ENCODE measurements at regions not wholly inside any gene's neighbourhood (a gene's known extent, or its start where the extent isn't known, plus 50 kb on each side); places are given as distances from the start of the nearest gene placed in this dataset.

DNA sequence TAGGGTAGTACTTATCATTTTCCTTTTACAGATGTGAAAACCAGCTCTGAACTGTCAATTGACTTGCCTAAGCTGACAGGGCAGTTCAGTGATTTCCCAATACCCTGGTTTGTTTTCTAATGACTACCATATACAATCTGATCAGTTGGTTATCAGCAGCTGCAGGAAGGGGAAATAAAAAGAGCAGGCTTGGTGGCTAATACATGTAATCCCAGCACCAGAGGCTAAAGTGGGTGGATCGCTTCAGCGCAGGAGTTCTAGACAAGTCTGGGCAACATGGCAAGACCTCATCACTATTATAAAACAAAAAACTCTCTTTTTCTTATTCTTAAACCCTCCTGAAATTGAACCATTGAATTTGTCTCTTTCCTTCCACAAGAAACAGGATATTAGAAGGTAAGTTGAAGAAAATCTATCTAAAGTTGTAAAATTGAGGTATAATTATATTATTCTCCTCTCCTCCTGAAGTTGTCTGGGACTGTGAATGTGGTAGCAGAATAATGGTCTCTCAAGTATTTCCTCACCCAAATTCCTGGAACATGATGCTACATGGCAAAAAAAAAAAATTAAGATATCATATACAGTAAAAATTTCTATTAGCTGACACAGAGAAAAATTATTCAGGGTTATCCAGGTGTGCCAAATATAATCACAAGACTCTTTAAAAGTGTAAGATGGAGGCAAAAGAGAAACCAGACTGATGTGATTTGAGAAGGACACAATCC is 1441.6 kb downstream of the SUCLG1 start:
- 98% methylated on average over 2 of the region's 2 CpGs for WGBS, 2 donors
- H3K36me3 ChIP-seq (ENCODE audit: low read depth, missing control alignments): no peaks in the 10 kb centered on the region
- DNase-seq: no peak
- H3K4me1 ChIP-seq: no peaks in the 10 kb centered on the region
- TF ChIP-seq CTCF (IDR thresholded peaks at IDR 0.05): no peak
- TF ChIP-seq POLR2A (IDR thresholded peaks at IDR 0.05): no peak
- no peaks in the 10 kb centered on the region for H3K27me3 ChIP-seq
- H3K27ac ChIP-seq: no peak overlapping the region
- H3K4me3 ChIP-seq: no peak overlapping the region
- H3K9me3 ChIP-seq: no peaks in the 10 kb centered on the region
- intact Hi-C loops (cut with DNase I; ENCODE audit: low total_unique reads): no loop called here

DNA sequence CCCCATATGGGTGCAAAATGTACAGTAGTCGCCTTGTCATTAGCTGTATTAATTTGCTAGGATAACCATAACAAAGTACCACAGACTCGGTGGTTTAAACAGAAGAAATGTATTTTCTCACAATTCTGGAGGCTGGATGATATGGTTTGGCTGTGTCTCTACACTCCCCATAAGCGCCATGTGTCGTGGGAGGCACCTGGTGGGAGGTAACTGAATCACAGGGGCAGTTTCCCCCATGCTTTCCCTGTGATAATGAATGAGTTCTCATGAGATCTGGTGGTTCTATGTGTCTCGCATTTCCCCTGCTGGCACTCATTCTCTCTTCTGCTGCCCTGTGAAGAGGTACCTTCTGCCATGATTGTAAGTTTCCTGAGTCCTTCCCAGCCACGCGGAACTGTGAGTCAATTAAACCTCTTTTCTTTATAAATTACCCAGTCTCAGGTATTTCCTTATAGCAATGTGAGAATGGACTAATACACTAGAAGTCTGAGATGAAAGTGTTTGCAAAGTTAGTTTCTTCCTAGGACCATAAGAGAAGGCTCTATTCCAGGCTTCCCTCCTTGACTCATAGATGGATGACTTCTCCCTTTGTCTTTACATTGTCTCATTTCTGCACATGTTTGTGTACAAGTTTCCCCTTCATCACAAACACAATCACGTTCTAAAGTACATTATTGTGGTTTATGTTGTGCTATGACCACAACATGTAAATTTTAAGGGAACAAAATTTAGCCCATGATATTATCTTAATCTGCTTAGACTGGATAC is 1442.6 kb downstream of the SUCLG1 start:
- Histone ChIP-seq H3K4me3 (no peak overlapping the region), H3K9me3 (no peaks in the 10 kb centered on the region), H3K36me3 (ENCODE audit: low read depth, missing control alignments) (no peaks in the 10 kb centered on the region), H3K4me1 (no peaks in the 10 kb centered on the region), H3K27ac (no peak overlapping the region), H3K27me3 (no peaks in the 10 kb centered on the region)
- intact Hi-C loops (cut with DNase I; ENCODE audit: low total_unique reads): no loop called here
- TF ChIP-seq CTCF (IDR thresholded peaks at IDR 0.05) (no peak), POLR2A (IDR thresholded peaks at IDR 0.05) (no peak)
- WGBS, 2 donors: 89 to 94% methylated on average over 8 of the region's 8 CpGs
- no peak for DNase-seq

DNA sequence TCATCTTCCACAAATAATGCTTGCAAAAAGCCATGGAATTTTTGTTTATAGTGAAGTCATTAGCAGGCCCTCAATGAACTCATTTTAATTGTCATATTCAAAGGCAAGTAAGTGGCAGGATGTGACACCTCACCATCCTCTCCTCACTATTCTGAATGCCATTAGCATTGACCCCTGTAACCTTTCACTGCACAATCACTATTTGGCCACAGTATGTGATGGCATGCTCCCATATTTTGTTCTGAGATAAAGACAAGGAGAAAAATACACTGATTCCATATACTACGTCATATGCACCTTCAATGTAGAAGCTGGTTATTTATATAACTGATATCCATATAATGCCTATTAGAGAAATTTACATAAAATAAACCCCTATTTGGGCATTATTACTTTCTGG is 1443.2 kb downstream of the SUCLG1 start:
- DNase-seq: no peak
- no peak for TF ChIP-seq CTCF (IDR thresholded peaks at IDR 0.05)
- intact Hi-C loops (cut with DNase I; ENCODE audit: low total_unique reads): no loop called here
- WGBS, 2 donors: 94 to 100% methylated on average over 1 of the region's 1 CpG
- Histone ChIP-seq H3K36me3 (ENCODE audit: low read depth, missing control alignments) (no peaks in the 10 kb centered on the region), H3K9me3 (no peaks in the 10 kb centered on the region), H3K27me3 (no peaks in the 10 kb centered on the region), H3K4me3 (no peak overlapping the region), H3K4me1 (no peaks in the 10 kb centered on the region), H3K27ac (no peak overlapping the region)

DNA sequence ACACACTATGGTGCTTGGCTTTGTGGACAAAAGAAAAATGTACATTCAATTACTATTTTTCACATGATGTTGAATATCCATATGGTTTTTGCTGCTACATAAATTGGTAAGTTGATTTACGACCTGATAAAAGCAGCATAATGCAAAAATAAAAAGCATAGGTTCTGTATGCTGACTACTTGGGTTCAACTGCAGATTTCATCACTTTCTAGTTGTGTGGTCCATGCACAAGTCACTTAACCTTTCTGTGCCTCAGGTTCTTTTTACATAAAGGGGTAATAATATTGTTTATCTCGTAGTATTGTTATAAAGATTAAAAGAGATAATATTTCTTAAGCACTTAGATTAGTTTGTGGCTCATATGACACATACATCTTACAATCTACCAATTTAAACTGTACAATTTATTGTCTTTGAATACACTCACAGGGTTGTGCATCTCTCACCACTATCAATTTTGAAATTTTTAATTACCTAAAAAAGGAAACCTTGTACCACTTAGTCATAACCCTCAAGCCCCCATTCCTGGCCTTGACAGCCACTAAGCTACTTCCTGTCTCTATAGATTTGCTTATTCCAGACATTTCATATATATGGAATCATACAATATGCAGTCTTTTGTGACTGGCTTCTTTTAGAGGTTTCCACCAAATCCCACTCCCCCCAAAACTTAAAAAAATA is 1443.9 kb downstream of the SUCLG1 start:
- Histone ChIP-seq H3K27ac (no peak overlapping the region), H3K4me3 (no peak overlapping the region), H3K4me1 (no peaks in the 10 kb centered on the region), H3K9me3 (no peaks in the 10 kb centered on the region), H3K36me3 (ENCODE audit: low read depth, missing control alignments) (no peaks in the 10 kb centered on the region), H3K27me3 (no peaks in the 10 kb centered on the region)
- DNase-seq: no peak
- 78 to 90% methylated on average over 2 of the region's 2 CpGs for WGBS, 2 donors
- intact Hi-C loops (cut with DNase I; ENCODE audit: low total_unique reads): no loop called here
- no peak for TF ChIP-seq POLR2A (IDR thresholded peaks at IDR 0.05)
- TF ChIP-seq CTCF (IDR thresholded peaks at IDR 0.05): no peak

Measured in testis (tissue), 2 donors.